Gastroesophageal sphincter (tissue), 3 donors: ENCODE measurements at regions not wholly inside any gene's neighbourhood (a gene's known extent, or its start where the extent isn't known, plus 50 kb on each side); places are given as distances from the start of the nearest gene placed in this dataset.

Experiments used
- CTCF ChIP-seq, 4 experiments: fragments of 200-600 bp in 2 of 4; fragments of 450-650 bp in 2 of 4; sonication (generic) in 1 of 4; IDR thresholded peaks; one replicate each; pipeline ENCODE4 v1.5.1; 2017 to 2019; ENCODE audit warnings: antibody characterized with exemption in 4 of 4, mild to moderate bottlenecking in 2 of 4, moderate library complexity in 2 of 4
- EP300 ChIP-seq: sonication (generic); formaldehyde crosslinking; IDR thresholded peaks from one replicate; pipeline ENCODE4 v1.6.1; 2017; ENCODE audit warnings: antibody characterized with exemption, mild to moderate bottlenecking
- POLR2A ChIP-seq, 2 donors: fragments of 450-650 bp; IDR thresholded peaks; one replicate each; pipeline ENCODE4 v1.6.1; 2017; ENCODE audit warnings: antibody characterized with exemption in 2 of 2, mild to moderate bottlenecking in 2 of 2, moderate library complexity in 1 of 2

- TF ChIP-seq POLR2A (IDR thresholded peaks at IDR 0.05) (no peak), CTCF (IDR thresholded peaks at IDR 0.05) (no peak), EP300 (no peak)
Observed at GRCh38 chr14:105858676-105859025, 332.3 kb downstream of the TMEM121 start.
